ENCODE measurements at regions not wholly inside any gene's neighbourhood (a gene's known extent, or its start where the extent isn't known, plus 50 kb on each side); places are given as distances from the start of the nearest gene placed in this dataset.

- DNase-seq (ENCODE audit: insufficient read length, low spot score) (no peak), FAIRE-seq (no peak)
These were observed 142.7 kb downstream of the VAPA start for GRCh38 chr18:10056506-10056905.

- DNase-seq (ENCODE audit: insufficient read length, low spot score), result no peak
- FAIRE-seq, result no peak
These were observed 143.6 kb downstream of the VAPA start for GRCh38 chr18:10057401-10057893.

- no peak for FAIRE-seq
- DNase-seq (ENCODE audit: insufficient read length, low spot score), result no peak
These were observed 144.3 kb downstream of the VAPA start for GRCh38 chr18:10057894-10058791.

GRCh38 chr18:10059610-10060468, 146.0 kb downstream of the VAPA start:
- DNase-seq (ENCODE audit: insufficient read length, low spot score) (no peak), FAIRE-seq (no peak)

GRCh38 chr18:10060469-10060782, 146.6 kb downstream of the VAPA start:
- FAIRE-seq, result no peak
- DNase-seq (ENCODE audit: insufficient read length, low spot score), result no peak

- no peak for FAIRE-seq
- no peak for DNase-seq (ENCODE audit: insufficient read length, low spot score)
These were observed 147.0 kb downstream of the VAPA start for GRCh38 chr18:10060841-10061240.

GRCh38 chr18:10061566-10062140, 147.8 kb downstream of the VAPA start:
- DNase-seq (ENCODE audit: insufficient read length, low spot score) (no peak), FAIRE-seq (no peak)

- FAIRE-seq, result no peak
- DNase-seq (ENCODE audit: insufficient read length, low spot score), result no peak
These were observed 148.8 kb downstream of the VAPA start for GRCh38 chr18:10062302-10063300.

GRCh38 chr18:10063489-10063888, 149.7 kb downstream of the VAPA start:
- FAIRE-seq, result no peak
- no peak for DNase-seq (ENCODE audit: insufficient read length, low spot score)

- DNase-seq (ENCODE audit: insufficient read length, low spot score) (no peak), FAIRE-seq (no peak)
These were observed 150.5 kb downstream of the VAPA start for GRCh38 chr18:10064267-10064666.

- DNase-seq (ENCODE audit: insufficient read length, low spot score) (no peak), FAIRE-seq (no peak)
These were observed 151.5 kb downstream of the VAPA start for GRCh38 chr18:10065296-10065695.

GRCh38 chr18:10067670-10068659, 154.1 kb downstream of the VAPA start:
- no peak for DNase-seq (ENCODE audit: insufficient read length, low spot score)
- FAIRE-seq, result no peak

GRCh38 chr18:10068766-10069567, 155.2 kb downstream of the VAPA start:
- DNase-seq (ENCODE audit: insufficient read length, low spot score) (no peak), FAIRE-seq (no peak)

- FAIRE-seq, result no peak
- DNase-seq (ENCODE audit: insufficient read length, low spot score), result no peak
These were observed 156.8 kb downstream of the VAPA start for GRCh38 chr18:10070561-10071000.

- FAIRE-seq (no peak), DNase-seq (ENCODE audit: insufficient read length, low spot score) (no peak)
These were observed 158.9 kb downstream of the VAPA start for GRCh38 chr18:10072671-10073175.

- FAIRE-seq, result no peak
- DNase-seq (ENCODE audit: insufficient read length, low spot score), result no peak
These were observed 160.3 kb downstream of the VAPA start for GRCh38 chr18:10074110-10074509.

GRCh38 chr18:10074728-10075127, 160.9 kb downstream of the VAPA start:
- FAIRE-seq (no peak), DNase-seq (ENCODE audit: insufficient read length, low spot score) (no peak)

- no peak for DNase-seq (ENCODE audit: insufficient read length, low spot score)
- no peak for FAIRE-seq
These were observed 162.8 kb downstream of the VAPA start for GRCh38 chr18:10076502-10077030.

All from GM19239 (cell line).